ENCODE measurements at regions not wholly inside any gene's neighbourhood (a gene's known extent, or its start where the extent isn't known, plus 50 kb on each side); places are given as distances from the start of the nearest gene placed in this dataset.

GRCh38 chr13:105485081-105485480 is 1050.4 kb downstream of the EFNB2 start:
- TF ChIP-seq CTCF (IDR thresholded peaks at IDR 0.05) (no peak), POLR2AphosphoS5 (IDR thresholded peaks at IDR 0.05) (no peak), POLR2A (IDR thresholded peaks at IDR 0.05) (no peak), EP300 (IDR thresholded peaks at IDR 0.05) (no peak)
